Neural cell (in vitro differentiated cells): ENCODE measurements at regions not wholly inside any gene's neighbourhood (a gene's known extent, or its start where the extent isn't known, plus 50 kb on each side); places are given as distances from the start of the nearest gene placed in this dataset.

ENCODE experiments used
- H2AFZ ChIP-seq: fragments of 200-600, 300-800 bp; sonication (generic), shearing (Covaris generic); 2 replicates; pipeline ENCODE4 v1.6.0; 2014; ENCODE audit warnings: low read depth, mild to moderate bottlenecking, antibody characterized with exemption, low read length, moderate library complexity
- H3F3A ChIP-seq: fragments of 200-600 bp; shearing (Covaris generic); 2 replicates; pipeline ENCODE4 v1.6.1; 2016; ENCODE audit warnings: mild to moderate bottlenecking, moderate library complexity, mixed read lengths, antibody characterized with exemption, low read length; ENCODE audit not compliant: insufficient read depth, poor library complexity, severe bottlenecking
- H3K27ac ChIP-seq: fragments of 200-600, 300-800 bp; sonication (generic), shearing (Covaris generic); 2 replicates; pipeline ENCODE4 v1.5.1; 2014; ENCODE audit warnings: mild to moderate bottlenecking, low read length, moderate library complexity
- H3K27me3 ChIP-seq: fragments of 300-800, 200-600 bp; sonication (generic), shearing (Covaris generic); 2 replicates; pipeline ENCODE4 v1.6.0; 2014; ENCODE audit warnings: mild to moderate bottlenecking, low read depth, low read length, moderate library complexity; ENCODE audit not compliant: insufficient read depth
- H3K36me3 ChIP-seq: fragments of 300-800, 200-600 bp; sonication (generic), shearing (Covaris generic); 2 replicates; pipeline ENCODE4 v1.5.1; 2014; ENCODE audit warnings: mild to moderate bottlenecking, antibody characterized with exemption, low read length, moderate library complexity; ENCODE audit not compliant: insufficient read depth
- H3K4me2 ChIP-seq: fragments of 300-800, 200-600 bp; sonication (generic), shearing (Covaris generic); 2 replicates; pipeline ENCODE4 v1.6.0; 2014; ENCODE audit warnings: mild to moderate bottlenecking, low read length
- H3K4me3 ChIP-seq: fragments of 300-800, 200-600 bp; sonication (generic), shearing (Covaris generic); 2 replicates; pipeline ENCODE4 v1.5.1; 2014; ENCODE audit warnings: mild to moderate bottlenecking, low read length, moderate library complexity
- H3K79me2 ChIP-seq: fragments of 200-600 bp; shearing (Covaris generic); replicated peaks from 2 replicates; pipeline ENCODE4 v1.6.0; 2014; ENCODE audit warnings: mild to moderate bottlenecking, low read length, moderate library complexity; ENCODE audit not compliant: insufficient read depth
- H3K9ac ChIP-seq: fragments of 300-800, 200-600 bp; sonication (generic), shearing (Covaris generic); 2 replicates; pipeline ENCODE4 v1.6.1; 2016; ENCODE audit warnings: mild to moderate bottlenecking, low read length, mixed read lengths
- H3K9me2 ChIP-seq: fragments of 200-600 bp; shearing (Covaris generic); 2 replicates; pipeline ENCODE4 v1.6.1; 2016; ENCODE audit warnings: mild to moderate bottlenecking, low read length, mixed read lengths; ENCODE audit not compliant: insufficient read depth
- H3K9me3 ChIP-seq: fragments of 200-600, 300-800 bp; sonication (generic), shearing (Covaris generic); 2 replicates; pipeline ENCODE4 v1.6.1; 2016; ENCODE audit warnings: mild to moderate bottlenecking, mixed run types, low read length, moderate library complexity, mixed read lengths
- H4K20me1 ChIP-seq: fragments of 200-600 bp; shearing (Covaris generic); 2 replicates; pipeline ENCODE4 v1.6.1; 2016; ENCODE audit warnings: mild to moderate bottlenecking, mixed run types; ENCODE audit not compliant: insufficient read depth
- CTCF ChIP-seq: fragments of 450-650 bp; IDR thresholded peaks from 2 replicates; pipeline ENCODE4 v1.5.1; 2014; ENCODE audit warnings: antibody characterized with exemption, mild to moderate bottlenecking, moderate library complexity; ENCODE audit not compliant: poor library complexity, severe bottlenecking
- EP300 ChIP-seq: fragments of 450-650 bp; conservative IDR thresholded peaks from 2 replicates; pipeline ENCODE4 v1.6.1; 2014; ENCODE audit warnings: antibody characterized with exemption, mild to moderate bottlenecking, moderate library complexity; ENCODE audit not compliant: poor library complexity, severe bottlenecking
- EZH2 ChIP-seq: fragments of 200-600, 300-800 bp; shearing (Covaris generic), sonication (generic); IDR thresholded peaks from 2 replicates; pipeline ENCODE4 v1.6.1; 2014; ENCODE audit warnings: antibody characterized with exemption, low read length, borderline replicate concordance, mild to moderate bottlenecking; ENCODE audit not compliant: insufficient read depth, poor library complexity, severe bottlenecking
- MXI1 ChIP-seq: fragments of 450-650 bp; conservative IDR thresholded peaks from 2 replicates; pipeline ENCODE4 v1.6.1; 2014; ENCODE audit warnings: antibody characterized with exemption, mild to moderate bottlenecking; ENCODE audit not compliant: poor library complexity, severe bottlenecking
- POLR2AphosphoS5 ChIP-seq: IDR thresholded peaks from 2 replicates; pipeline ENCODE4 v1.6.1; 2012
- RAD21 ChIP-seq: fragments of 450-650 bp; conservative IDR thresholded peaks from 2 replicates; pipeline ENCODE4 v1.6.1; 2014; ENCODE audit warnings: antibody characterized with exemption, mild to moderate bottlenecking, moderate library complexity
- REST ChIP-seq: IDR thresholded peaks from 2 replicates; pipeline ENCODE4 v1.6.1; 2012; ENCODE audit warnings: borderline replicate concordance
- SMC3 ChIP-seq: fragments of 450-650 bp; conservative IDR thresholded peaks from 2 replicates; pipeline ENCODE4 v1.6.1; 2014; ENCODE audit warnings: antibody characterized with exemption, mild to moderate bottlenecking, moderate library complexity; ENCODE audit not compliant: poor library complexity
- TAF1 ChIP-seq: IDR thresholded peaks from 2 replicates; pipeline ENCODE4 v1.6.1; 2012; ENCODE audit warnings: low read depth

- no peak overlapping the region for H3K4me3 ChIP-seq
- H3K4me2 ChIP-seq = no peak overlapping the region
- H3K36me3 ChIP-seq = no peaks in the 10 kb centered on the region
- H3K9ac ChIP-seq = no peak overlapping the region
- no peaks in the 10 kb centered on the region for H4K20me1 ChIP-seq
- no peak overlapping the region for H2AFZ ChIP-seq
- no peaks in the 10 kb centered on the region for H3K9me2 ChIP-seq
- TF ChIP-seq REST (no peak), CTCF (no peak), EZH2 (no peak), RAD21 (no peak), POLR2AphosphoS5 (no peak), SMC3 (no peak), TAF1 (no peak), MXI1 (no peak), EP300 (no peak)
- H3K27ac ChIP-seq = no peak overlapping the region
- H3F3A ChIP-seq = no peaks in the 10 kb centered on the region
- H3K79me2 ChIP-seq = no peaks in the 10 kb centered on the region
- no peaks in the 10 kb centered on the region for H3K9me3 ChIP-seq
- no peaks in the 10 kb centered on the region for H3K27me3 ChIP-seq
Observed at GRCh38 chr13:31956980-31957644, 74.5 kb upstream of the FRY start.

GRCh38 chr13:31957772-31958171 lies 73.8 kb upstream of the FRY start:
- no peak overlapping the region for H3K27ac ChIP-seq
- no peaks in the 10 kb centered on the region for H3K9me3 ChIP-seq
- H3K4me3 ChIP-seq = no peak overlapping the region
- H3F3A ChIP-seq = no peaks in the 10 kb centered on the region
- no peak overlapping the region for H3K4me2 ChIP-seq
- no peak overlapping the region for H2AFZ ChIP-seq
- no peaks in the 10 kb centered on the region for H3K9me2 ChIP-seq
- H3K9ac ChIP-seq = no peak overlapping the region
- TF ChIP-seq RAD21 = no peak
- TF ChIP-seq POLR2AphosphoS5 = no peak
- TF ChIP-seq MXI1 = no peak
- no peak for TF ChIP-seq REST
- TF ChIP-seq TAF1 = no peak
- no peak for TF ChIP-seq SMC3
- no peak for TF ChIP-seq CTCF
- no peaks in the 10 kb centered on the region for H4K20me1 ChIP-seq
- H3K36me3 ChIP-seq = no peaks in the 10 kb centered on the region
- H3K79me2 ChIP-seq = no peaks in the 10 kb centered on the region
- no peaks in the 10 kb centered on the region for H3K27me3 ChIP-seq
